Nephron (organoid): ENCODE measurements at regions not wholly inside any gene's neighbourhood (a gene's known extent, or its start where the extent isn't known, plus 50 kb on each side); places are given as distances from the start of the nearest gene placed in this dataset.
"Not testable (repeated sequence)": the region's sequence is repeated elsewhere in the genome, so short reads cannot be mapped to it uniquely, and the experiment has no call there.

Experiments
- H3K27ac Mint-ChIP-seq, 3 experiments: 2 replicates each; pipeline ENCODE4 v1.8.0; 2020; ENCODE audit warnings: mixed read lengths in 3 of 3, mild to moderate bottlenecking in 2 of 3, moderate library complexity in 1 of 3
- H3K27me3 Mint-ChIP-seq: 2 replicates; pipeline ENCODE4 v1.8.0; 2021; ENCODE audit warnings: low read depth, mild to moderate bottlenecking, moderate library complexity, mixed read lengths
- H3K36me3 Mint-ChIP-seq: 2 replicates; pipeline ENCODE4 v1.8.0; 2020; ENCODE audit warnings: low read depth, mixed read lengths
- H3K4me1 Mint-ChIP-seq: 2 replicates; pipeline ENCODE4 v1.8.0; 2020; ENCODE audit warnings: mixed read lengths
- H3K4me3 Mint-ChIP-seq, 3 experiments: 2 replicates each; pipeline ENCODE4 v1.8.0; 2020; ENCODE audit warnings: mild to moderate bottlenecking in 3 of 3, mixed read lengths in 3 of 3, moderate library complexity in 2 of 3
- H3K9me3 Mint-ChIP-seq: 2 replicates; pipeline ENCODE4 v1.8.0; 2020; ENCODE audit warnings: mixed read lengths
- TF ChIP-seq, protein P1 (sequence below), 3 experiments: fragments of 200-600 bp; sonication (generic); IDR thresholded peaks; one replicate each; pipeline ENCODE4 v1.5.0; 2021; ENCODE audit warnings: antibody characterized with exemption in 3 of 3; ENCODE audit not compliant: unreplicated experiment in 3 of 3

DNA sequence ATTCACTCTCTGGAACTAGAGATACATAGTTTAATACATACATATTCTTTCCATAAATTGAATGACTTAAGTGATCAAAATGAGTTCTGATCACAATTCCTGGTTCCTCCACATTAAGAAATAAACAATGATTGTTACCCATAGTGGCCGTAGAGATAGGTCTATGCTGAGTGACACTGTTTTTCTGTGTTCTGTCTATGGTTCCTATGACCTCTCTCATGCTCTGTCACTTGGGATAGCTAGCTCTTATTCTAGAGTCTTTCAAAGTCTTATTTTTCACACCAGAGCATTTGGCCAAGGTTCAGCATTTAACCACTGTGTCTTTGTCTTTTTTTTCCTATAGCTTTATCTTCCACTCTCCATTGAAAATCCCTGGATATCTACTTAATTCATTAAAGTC, 132.4 kb downstream of the GOLGA6L6 start:
- Mint-ChIP-seq H3K4me1 (no peaks in the 10 kb centered on the region), H3K27ac (no peak overlapping the region), H3K36me3 (no peaks in the 10 kb centered on the region), H3K9me3 (peaks cover 23% of the 10 kb centered on the region), H3K4me3 (no peak overlapping the region), H3K27me3 (no peaks in the 10 kb centered on the region)
- TF ChIP-seq, protein P1, sequence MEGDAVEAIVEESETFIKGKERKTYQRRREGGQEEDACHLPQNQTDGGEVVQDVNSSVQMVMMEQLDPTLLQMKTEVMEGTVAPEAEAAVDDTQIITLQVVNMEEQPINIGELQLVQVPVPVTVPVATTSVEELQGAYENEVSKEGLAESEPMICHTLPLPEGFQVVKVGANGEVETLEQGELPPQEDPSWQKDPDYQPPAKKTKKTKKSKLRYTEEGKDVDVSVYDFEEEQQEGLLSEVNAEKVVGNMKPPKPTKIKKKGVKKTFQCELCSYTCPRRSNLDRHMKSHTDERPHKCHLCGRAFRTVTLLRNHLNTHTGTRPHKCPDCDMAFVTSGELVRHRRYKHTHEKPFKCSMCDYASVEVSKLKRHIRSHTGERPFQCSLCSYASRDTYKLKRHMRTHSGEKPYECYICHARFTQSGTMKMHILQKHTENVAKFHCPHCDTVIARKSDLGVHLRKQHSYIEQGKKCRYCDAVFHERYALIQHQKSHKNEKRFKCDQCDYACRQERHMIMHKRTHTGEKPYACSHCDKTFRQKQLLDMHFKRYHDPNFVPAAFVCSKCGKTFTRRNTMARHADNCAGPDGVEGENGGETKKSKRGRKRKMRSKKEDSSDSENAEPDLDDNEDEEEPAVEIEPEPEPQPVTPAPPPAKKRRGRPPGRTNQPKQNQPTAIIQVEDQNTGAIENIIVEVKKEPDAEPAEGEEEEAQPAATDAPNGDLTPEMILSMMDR (IDR thresholded peaks at IDR 0.05; ENCODE audit: unreplicated experiment in 3 of 3), result no peak

DNA sequence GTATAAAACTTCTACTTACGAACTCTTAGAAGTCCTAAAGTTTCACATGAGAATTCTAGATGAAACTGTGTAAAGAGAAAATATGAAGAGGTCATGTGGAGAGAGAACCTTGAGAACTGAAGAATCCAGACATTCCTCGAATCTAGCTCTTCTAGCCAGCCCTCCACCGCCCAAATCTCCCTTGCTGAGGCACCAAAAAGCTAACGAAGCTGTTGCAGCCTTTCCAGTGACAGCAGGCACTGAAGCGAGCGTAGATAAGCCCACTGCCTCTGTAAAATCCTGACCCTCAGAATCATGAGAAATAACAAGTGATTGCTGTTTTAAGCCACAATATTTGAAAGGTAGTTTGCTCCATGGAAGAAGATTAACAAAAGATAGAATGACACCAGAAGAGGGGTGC, 134.0 kb downstream of the GOLGA6L6 start:
- no peak overlapping the region for H3K27ac Mint-ChIP-seq
- peaks cover 10% of the 10 kb centered on the region for H3K9me3 Mint-ChIP-seq
- TF ChIP-seq, protein P1 (IDR thresholded peaks at IDR 0.05; ENCODE audit: unreplicated experiment in 3 of 3), result no peak
- no peaks in the 10 kb centered on the region for H3K36me3 Mint-ChIP-seq
- H3K27me3 Mint-ChIP-seq, result no peaks in the 10 kb centered on the region
- no peaks in the 10 kb centered on the region for H3K4me1 Mint-ChIP-seq
- H3K4me3 Mint-ChIP-seq, result no peak overlapping the region

DNA sequence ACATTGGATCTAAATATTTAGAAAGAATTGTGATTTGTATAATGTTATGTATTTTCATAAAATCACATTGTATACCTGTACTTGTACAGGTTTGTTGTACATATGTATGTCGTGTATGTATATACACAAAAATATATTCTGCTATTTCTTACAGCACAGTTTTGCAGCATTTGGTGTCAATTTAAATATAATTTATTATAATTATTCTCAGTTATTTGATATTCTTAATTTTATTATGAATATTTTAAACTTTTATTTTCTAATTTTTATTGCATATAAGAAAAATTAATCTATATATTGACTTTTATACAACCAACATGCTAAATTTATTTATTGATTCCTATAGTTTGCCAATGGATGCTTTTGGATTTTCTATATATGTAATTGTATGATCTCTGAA, 137.0 kb downstream of the GOLGA6L6 start:
- H3K27ac Mint-ChIP-seq, H3K36me3 Mint-ChIP-seq, H3K27me3 Mint-ChIP-seq, H3K4me3 Mint-ChIP-seq, H3K4me1 Mint-ChIP-seq, H3K9me3 Mint-ChIP-seq: not testable (repeated sequence)

DNA sequence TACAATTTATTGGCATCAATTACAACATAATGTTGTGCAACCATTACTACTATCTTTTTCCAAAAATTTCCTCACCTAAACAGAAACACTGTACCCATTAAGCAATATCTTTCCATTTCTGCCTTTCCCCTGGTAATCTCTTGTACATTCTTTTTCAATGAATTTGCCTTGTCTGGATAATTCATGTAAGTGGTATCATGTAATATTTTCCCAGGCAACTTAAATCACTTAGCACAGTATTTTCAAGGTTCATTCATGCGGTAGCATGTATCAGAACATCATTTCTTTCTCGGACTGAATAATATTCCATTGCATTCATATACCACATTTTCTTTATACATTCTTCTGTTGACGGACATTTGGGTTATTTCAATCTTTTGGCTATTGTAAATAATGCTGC, 139.0 kb downstream of the GOLGA6L6 start:
- H3K27ac Mint-ChIP-seq, H3K4me1 Mint-ChIP-seq, H3K36me3 Mint-ChIP-seq: not testable (repeated sequence)

DNA sequence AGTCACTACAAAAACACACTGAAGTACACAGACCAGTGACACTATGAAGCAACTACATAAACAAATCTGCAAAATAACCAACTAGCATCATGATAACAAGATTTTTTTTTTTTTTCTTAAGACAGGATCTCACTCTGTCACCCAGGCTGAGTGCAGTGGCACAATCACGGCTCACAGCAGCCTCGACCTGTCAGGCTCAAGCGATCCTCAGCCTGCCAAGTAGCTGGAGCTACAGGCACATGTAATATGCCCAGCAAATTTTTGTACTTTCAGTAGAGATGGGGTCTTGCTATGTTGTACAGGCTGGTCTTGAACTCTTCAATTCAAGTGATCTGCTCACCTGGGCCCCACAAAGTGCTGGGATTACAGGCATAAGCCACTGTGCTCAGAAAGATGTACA, 140.5 kb downstream of the GOLGA6L6 start:
- H3K27ac Mint-ChIP-seq, H3K4me3 Mint-ChIP-seq, H3K9me3 Mint-ChIP-seq, H3K4me1 Mint-ChIP-seq, H3K36me3 Mint-ChIP-seq, H3K27me3 Mint-ChIP-seq: not testable (repeated sequence)

More for the DNA sequence above, 139.0 kb downstream of the GOLGA6L6 start:
- not testable (repeated sequence) for H3K9me3 Mint-ChIP-seq, H3K4me3 Mint-ChIP-seq, H3K27me3 Mint-ChIP-seq

DNA sequence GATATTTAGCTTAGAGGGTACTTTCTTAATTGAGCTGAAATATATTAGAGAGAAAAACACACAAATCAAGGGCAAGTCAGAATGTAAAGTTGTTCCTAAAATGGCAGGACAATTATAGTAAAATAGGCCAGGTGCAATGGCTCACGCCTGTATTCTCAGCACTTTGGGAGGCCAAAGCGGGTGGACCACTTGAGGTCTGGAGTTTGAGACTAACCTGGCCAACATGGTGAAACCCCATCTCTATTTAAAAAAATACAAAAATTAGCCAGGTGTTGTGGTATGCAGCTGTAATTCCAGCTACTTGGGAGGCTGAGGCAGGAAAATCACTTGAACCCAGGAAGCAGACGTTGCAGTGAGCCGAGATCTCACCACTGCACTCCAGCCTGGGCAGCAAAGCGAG, 142.9 kb downstream of the GOLGA6L6 start:
- H3K9me3 Mint-ChIP-seq, H3K4me1 Mint-ChIP-seq, H3K27ac Mint-ChIP-seq, H3K27me3 Mint-ChIP-seq, H3K4me3 Mint-ChIP-seq, H3K36me3 Mint-ChIP-seq: not testable (repeated sequence)

DNA sequence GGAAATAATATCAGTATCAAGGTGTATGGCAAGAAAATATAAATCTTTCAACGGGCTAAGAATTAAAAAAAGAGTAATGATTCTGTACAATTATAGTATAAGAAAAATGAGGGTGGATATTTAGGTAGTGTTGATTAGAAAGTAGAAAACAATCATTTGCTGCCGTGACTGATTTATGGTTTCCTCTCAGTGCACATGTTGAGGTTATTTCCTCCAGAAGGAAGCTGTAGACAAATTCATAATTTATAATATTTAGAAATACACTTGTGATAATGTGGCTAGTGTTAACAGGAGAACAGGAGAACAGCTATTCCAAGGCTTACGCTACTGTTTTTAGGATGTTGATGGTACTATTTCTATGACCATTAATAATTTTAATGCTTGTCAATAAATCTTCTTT, 153.4 kb downstream of the GOLGA6L6 start:
- not testable (repeated sequence) for H3K27me3 Mint-ChIP-seq, H3K36me3 Mint-ChIP-seq, H3K9me3 Mint-ChIP-seq, H3K4me1 Mint-ChIP-seq, H3K4me3 Mint-ChIP-seq, H3K27ac Mint-ChIP-seq

DNA sequence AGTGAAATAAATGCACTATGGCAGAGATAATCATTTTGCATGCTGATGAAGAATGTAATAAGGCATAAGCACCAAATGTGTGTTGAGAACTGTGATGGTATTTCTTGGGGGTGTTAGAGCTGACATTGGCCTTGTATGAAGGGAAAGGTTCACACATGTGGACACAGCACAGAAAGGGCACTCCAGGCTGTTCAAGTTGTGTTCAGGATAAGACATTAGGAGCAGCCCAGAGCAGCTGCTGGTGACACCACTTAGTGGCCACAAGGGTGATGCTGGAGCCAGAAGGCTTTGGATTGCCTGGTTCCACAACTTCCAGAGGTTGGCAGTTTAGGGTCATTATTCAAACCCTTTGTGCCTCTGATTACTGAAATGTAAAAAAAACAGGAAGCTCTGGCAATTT, 155.4 kb downstream of the GOLGA6L6 start:
- peaks cover 6% of the 10 kb centered on the region for H3K9me3 Mint-ChIP-seq
- no peaks in the 10 kb centered on the region for H3K27me3 Mint-ChIP-seq
- TF ChIP-seq, protein P1 (IDR thresholded peaks at IDR 0.05; ENCODE audit: unreplicated experiment in 3 of 3), result no peak
- H3K4me1 Mint-ChIP-seq, result no peaks in the 10 kb centered on the region
- H3K4me3 Mint-ChIP-seq, result no peak overlapping the region
- H3K27ac Mint-ChIP-seq, result no peak overlapping the region
- H3K36me3 Mint-ChIP-seq, result no peaks in the 10 kb centered on the region

DNA sequence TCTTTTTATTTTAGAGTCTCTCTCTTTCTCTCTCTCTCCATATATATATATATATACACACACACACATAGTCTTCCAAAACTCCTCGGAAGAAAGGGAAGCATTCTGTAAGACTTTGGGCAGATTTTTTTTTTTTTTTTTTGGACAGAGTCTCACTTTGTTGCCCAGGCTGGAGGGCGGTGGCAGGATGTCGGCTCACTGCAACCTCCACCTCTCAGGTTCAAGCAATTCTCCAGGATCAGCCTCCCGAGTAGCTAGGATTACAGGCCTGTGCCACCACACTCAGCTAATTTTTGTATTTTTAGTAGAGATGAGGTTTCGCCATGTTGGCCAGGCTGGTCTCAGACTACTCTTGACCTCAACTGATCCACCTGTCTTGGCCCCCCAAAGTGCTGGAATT, 161.4 kb downstream of the GOLGA6L6 start:
- H3K27me3 Mint-ChIP-seq, H3K4me1 Mint-ChIP-seq, H3K4me3 Mint-ChIP-seq, H3K9me3 Mint-ChIP-seq, H3K36me3 Mint-ChIP-seq, H3K27ac Mint-ChIP-seq: not testable (repeated sequence)
